ENCODE measurements at regions not wholly inside any gene's neighbourhood (a gene's known extent, or its start where the extent isn't known, plus 50 kb on each side); places are given as distances from the start of the nearest gene placed in this dataset.

DNA sequence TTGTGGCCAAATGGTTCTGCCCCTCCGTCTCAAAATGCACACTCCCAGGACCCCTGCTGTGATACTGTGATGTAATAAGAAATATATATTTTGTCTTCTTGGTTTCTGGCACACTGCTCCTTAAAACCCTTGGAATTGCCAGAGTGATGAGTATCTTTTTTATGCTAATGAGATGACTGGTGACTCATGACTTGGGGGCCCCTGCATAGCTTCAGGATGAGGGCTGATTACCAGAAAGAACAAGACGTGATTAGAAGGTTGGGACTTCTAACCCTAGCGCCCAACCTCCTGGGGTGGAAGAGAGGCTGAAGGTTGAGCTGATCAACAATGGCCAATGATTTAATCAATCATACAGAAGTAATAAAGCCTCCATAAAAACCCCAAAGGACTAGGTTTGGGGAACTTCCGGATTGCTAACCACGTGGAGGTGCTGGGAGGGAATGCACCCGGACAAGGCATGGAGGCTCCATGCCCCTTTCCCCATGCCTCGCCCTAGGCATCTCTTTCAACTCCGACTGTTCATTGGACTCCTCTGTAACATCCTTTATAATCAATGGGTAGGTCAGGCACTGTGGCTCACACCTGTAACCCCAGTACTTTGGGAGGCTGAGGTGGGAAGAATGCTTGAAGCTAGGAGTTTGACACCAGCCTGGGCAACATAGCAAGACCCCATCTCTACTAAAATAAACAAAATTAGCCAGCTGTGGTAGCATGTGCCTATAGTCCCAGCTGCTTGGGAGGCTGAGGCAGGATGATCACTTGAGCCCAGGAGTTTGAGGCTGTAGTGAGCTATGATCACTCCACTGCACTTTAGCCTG is 89.1 kb downstream of the HS1BP3 start:
- no peak for DNase-seq

DNA sequence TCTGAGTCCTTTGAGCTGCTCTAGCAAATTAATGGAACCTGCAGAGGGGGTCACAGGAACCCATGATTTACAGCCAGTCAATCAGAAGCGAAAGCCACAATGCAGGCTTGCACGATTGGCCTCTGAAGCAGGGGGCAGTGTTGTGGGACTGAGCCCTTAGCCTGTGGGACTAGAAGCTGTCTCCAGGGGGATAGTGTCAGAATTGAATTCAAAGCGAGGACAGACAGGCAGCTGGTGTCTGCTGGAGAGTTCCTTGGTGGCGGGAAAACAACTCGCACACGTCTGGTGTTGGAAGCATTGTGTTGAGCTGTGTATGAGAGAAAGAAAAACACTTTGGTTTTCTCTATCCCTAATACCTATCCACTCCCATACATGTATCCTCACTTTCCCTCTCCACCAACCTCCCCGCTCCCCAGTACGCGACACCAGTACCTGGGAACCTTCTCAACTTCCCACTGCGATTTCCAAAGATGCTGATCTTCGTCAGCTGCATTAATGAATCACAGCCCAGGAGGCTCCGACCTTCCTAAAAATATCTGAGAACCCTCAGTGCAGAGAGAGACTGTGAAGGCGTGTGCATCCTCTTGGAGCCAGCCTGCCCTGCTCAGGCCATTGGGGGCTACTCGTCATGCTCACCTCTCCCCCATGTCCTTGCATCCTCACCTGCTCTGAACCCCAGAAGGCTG is 88.2 kb downstream of the HS1BP3 start:
- DNase-seq, result no peak

GRCh38 chr2:20563251-20563650 is 87.6 kb downstream of the HS1BP3 start:
- DNase-seq, result no peak

DNA sequence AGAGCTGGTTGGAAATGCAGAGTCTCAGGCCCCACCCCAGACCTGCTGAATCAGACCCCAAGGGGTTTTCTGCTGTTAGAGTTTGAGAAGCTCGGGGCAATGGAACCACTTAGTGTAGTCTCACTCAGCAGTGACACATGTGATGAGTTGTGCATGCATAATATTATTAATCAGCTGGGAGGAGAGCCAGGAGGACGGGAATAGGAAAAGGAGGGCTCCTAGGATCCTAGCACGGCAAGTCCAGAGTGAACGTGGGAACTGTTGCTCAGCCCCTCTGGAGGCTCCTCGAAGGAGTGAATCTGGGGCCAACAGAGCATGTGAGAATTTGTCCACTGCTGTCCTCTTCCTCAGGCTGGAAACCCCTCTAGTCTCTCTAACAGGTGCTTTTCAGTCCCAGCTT is 87.1 kb downstream of the HS1BP3 start:
- DNase-seq, result no peak

GRCh38 chr2:20565101-20565622 is 85.7 kb downstream of the HS1BP3 start:
- no peak for DNase-seq

DNA sequence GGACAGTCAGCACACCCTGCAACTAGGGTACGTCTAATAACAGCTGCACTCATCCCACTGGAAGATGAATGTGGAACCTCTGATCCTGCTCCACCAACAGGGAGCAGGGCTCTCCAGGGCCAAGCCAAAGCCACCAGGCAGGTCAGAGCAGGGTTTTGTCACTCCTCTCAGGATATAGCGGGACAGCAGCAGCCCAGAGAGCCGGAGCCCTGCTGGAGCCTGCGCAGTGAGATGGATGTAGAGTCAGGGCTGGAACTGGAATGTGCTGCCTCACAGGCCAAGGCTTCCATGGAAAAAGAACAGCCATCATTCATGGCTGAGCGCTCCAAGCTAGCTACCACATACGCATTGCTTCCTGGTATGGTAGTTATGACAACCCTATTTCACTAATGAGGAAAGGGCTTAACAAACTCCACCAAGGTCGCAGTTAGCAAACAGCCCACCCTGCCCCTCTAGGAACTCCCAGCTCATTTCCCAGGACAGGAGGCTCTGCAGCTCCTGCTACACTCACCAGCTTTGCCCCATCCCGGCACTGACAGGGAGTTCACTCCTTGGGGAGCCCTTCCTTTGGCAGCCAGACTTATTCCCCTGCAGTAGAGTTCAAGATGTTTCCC is 85.2 kb downstream of the HS1BP3 start:
- DNase-seq, result no peak

DNA sequence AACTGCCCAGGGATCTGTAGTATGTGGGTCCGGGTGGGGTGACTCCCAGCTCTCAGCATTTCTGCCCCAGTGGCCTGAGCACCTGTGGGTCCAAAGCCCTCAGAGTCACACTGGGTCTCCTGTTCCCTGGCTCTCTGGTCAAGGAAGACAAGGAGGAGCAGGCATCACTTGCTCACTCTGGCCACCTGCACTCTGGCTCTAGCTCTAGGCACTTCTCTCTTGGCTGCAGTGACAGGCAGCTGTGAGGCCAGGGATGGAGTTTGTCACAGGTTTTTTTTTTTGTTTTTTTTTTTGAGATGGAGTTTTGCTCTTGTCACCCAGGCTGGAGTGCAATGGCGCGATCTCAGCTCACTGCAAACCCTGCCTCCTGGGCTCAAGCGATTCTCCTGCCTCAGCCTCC is 84.6 kb downstream of the HS1BP3 start:
- no peak for DNase-seq

DNA sequence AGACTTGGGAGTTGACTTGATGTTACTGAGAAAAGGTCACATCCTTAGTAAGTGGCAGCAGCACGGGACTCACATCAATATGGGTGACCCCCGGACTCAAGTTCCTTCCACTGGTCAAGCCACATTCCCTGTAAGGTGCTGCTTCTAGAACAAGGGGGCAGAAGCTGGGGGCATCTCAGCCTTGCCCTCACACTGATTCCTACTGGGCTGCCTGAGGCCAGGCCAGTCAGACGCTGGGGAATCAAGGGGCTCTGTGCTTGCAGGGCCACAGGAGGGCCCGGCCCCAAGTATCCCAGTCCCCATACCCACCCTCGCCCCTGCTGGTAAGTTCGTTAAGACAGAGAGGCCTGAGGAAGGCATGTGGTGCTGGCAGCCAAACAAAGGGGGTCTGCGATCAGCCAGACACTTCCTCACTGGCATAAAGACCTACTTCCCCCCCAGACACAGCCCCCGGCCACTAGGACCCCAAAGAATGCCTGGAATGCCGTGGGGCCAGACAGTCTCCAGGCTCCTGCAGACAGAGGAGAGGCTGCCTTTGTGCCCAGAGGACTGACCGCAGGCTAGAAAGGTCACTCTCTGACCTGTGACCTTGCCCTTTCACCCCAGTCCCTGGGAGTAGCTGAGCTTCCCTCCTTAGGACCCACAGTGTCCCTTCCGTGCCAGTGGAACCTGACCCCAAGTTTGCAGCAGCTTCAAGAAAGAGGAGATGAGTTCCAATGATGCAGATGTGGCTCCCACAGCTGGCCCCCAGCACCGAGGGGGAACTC is 83.6 kb downstream of the HS1BP3 start:
- DNase-seq, result no peak

Data from suppressor macrophage (primary cell).